GM12878 (cell line): ENCODE measurements at regions not wholly inside any gene's neighbourhood (a gene's known extent, or its start where the extent isn't known, plus 50 kb on each side); places are given as distances from the start of the nearest gene placed in this dataset.

Experiments used
- CREB1 ChIP-seq: IDR thresholded peaks from 2 replicates; pipeline ENCODE4 v1.6.1; 2012; ENCODE audit warnings: low read depth, mild to moderate bottlenecking, inconsistent platforms
- HDAC2 ChIP-seq: fragments of 200-600 bp; sonication (generic); IDR thresholded peaks from 2 replicates; pipeline ENCODE4 v1.6.1; 2017
- RELA ChIP-seq: fragments of 450-650 bp; IDR thresholded peaks from 2 replicates; pipeline ENCODE4 v1.8.0; 2014; ENCODE audit warnings: borderline replicate concordance; ENCODE audit not compliant: partially characterized antibody
- SMAD1 ChIP-seq: fragments of 450-650 bp; IDR thresholded peaks from 2 replicates; pipeline ENCODE4 v1.6.1; 2018; ENCODE audit warnings: mild to moderate bottlenecking, low read depth; ENCODE audit not compliant: partially characterized antibody
- YBX1 ChIP-seq: fragments of 450-650 bp; IDR thresholded peaks from 2 replicates; pipeline ENCODE4 v1.6.1; 2016; ENCODE audit warnings: antibody characterized with exemption
- TF ChIP-seq, protein P1 (sequence below), 3 experiments: IDR thresholded peaks in 2 of 3; conservative IDR thresholded peaks in 1 of 3; 2 replicates each; pipeline ENCODE4 v1.5.1; 2011; ENCODE audit warnings: low read depth in 3 of 3, low read length in 3 of 3, mild to moderate bottlenecking in 3 of 3, control low read depth in 2 of 3, moderate library complexity in 2 of 3, inconsistent platforms in 1 of 3, mixed read lengths in 1 of 3; ENCODE audit not compliant: control insufficient read depth in 2 of 3, insufficient read depth in 1 of 3; ENCODE audit errors: extremely low read depth in 1 of 3

GRCh38 chr11:122359081-122359571 is 243.1 kb upstream of the BLID start:
- no peak for TF ChIP-seq CREB1
- TF ChIP-seq HDAC2 = no peak
- TF ChIP-seq SMAD1 = no peak
- TF ChIP-seq RELA = no peak
- TF ChIP-seq, protein P1, sequence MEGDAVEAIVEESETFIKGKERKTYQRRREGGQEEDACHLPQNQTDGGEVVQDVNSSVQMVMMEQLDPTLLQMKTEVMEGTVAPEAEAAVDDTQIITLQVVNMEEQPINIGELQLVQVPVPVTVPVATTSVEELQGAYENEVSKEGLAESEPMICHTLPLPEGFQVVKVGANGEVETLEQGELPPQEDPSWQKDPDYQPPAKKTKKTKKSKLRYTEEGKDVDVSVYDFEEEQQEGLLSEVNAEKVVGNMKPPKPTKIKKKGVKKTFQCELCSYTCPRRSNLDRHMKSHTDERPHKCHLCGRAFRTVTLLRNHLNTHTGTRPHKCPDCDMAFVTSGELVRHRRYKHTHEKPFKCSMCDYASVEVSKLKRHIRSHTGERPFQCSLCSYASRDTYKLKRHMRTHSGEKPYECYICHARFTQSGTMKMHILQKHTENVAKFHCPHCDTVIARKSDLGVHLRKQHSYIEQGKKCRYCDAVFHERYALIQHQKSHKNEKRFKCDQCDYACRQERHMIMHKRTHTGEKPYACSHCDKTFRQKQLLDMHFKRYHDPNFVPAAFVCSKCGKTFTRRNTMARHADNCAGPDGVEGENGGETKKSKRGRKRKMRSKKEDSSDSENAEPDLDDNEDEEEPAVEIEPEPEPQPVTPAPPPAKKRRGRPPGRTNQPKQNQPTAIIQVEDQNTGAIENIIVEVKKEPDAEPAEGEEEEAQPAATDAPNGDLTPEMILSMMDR (IDR thresholded peaks at IDR 0.05 in 2 of 3, conservative IDR thresholded peaks at IDR 0.05 in 1 of 3; ENCODE audit: control insufficient read depth in 2 of 3, extremely low read depth in 1 of 3, insufficient read depth in 1 of 3, low read depth in 3 of 3, low read length in 3 of 3) = no peak
- no peak for TF ChIP-seq YBX1
